K562 (cell line): ENCODE measurements at regions not wholly inside any gene's neighbourhood (a gene's known extent, or its start where the extent isn't known, plus 50 kb on each side); places are given as distances from the start of the nearest gene placed in this dataset.

ENCODE experiments used
- ATAC-seq: fragments of 200-7000 bp; cut with Tn5 transposase; 3 replicates; pipeline ENCODE4 v1.9.1; 2020; ENCODE audit warnings: moderate library complexity
- BruUV-seq: library from RNA; stranded (reverse); fragments of 400-500 nt; replicated peaks from 2 replicates; lab custom pipeline; 2021; lab: Mats Ljungman, UMichigan
- CTCF ChIA-PET: fragments of 300-600 bp; formaldehyde crosslinking; extraction: SDS; loops from one replicate; lab custom pipeline; 2021; ENCODE audit warnings: low intra/inter-chr PET ratio; lab: Yijun Ruan, JAX
- POLR2A ChIA-PET: fragments of 300-600, 350-650 bp; sonication (Branson Sonifier 250); formaldehyde crosslinking; extraction: SDS; loops from one replicate; lab custom pipeline; 2021; ENCODE audit warnings: antibody characterized with exemption, inconsistent platforms; lab: Yijun Ruan, JAX
- DNase-seq, 4 experiments: peaks; one replicate each; pipeline versions ENCODE4 v3.0.0 to v3.0.0-alpha.2; 2011 to 2018; ENCODE audit warnings: low spot score in 3 of 4, mixed read lengths in 3 of 4; ENCODE audit errors: extremely low read depth in 1 of 4
- FAIRE-seq: peaks from 2 replicates; lab custom pipeline; 2011; peaks lifted over from hg19 to GRCh38; lab: Jason Lieb, UNC
- H2AFZ ChIP-seq: 2 replicates; pipeline ENCODE4 v1.6.0; 2011; ENCODE audit warnings: low read depth, low read length, control low read depth, inconsistent platforms
- H3K27ac ChIP-seq: fragments of 200-600 bp; 3 replicates; pipeline ENCODE4 v1.8.0; 2011; ENCODE audit warnings: low read depth, mild to moderate bottlenecking, control low read depth, inconsistent platforms, low read length, moderate library complexity, mixed read lengths; ENCODE audit errors: extremely low read depth
- H3K27me3 ChIP-seq, 2 experiments: fragments of 300-600 bp in 1 of 2; 2 replicates in 1 of 2; 3 replicates in 1 of 2; pipeline versions ENCODE4 v1.6.0 to v1.8.0; 2011; ENCODE audit warnings: inconsistent platforms in 2 of 2, low read length in 2 of 2, mild to moderate bottlenecking in 1 of 2, mixed read lengths in 1 of 2, moderate library complexity in 1 of 2; ENCODE audit not compliant: control insufficient read depth in 2 of 2, insufficient read depth in 2 of 2
- H3K36me3 ChIP-seq: fragments of 300-600 bp; 3 replicates; pipeline ENCODE4 v1.8.0; 2011; ENCODE audit warnings: mild to moderate bottlenecking, low read length, inconsistent platforms; ENCODE audit not compliant: control insufficient read depth, insufficient read depth
- H3K4me1 ChIP-seq, 2 experiments: fragments of 200-600 bp in 1 of 2; replicated peaks in 1 of 2; 2 replicates in 1 of 2; 3 replicates in 1 of 2; pipeline versions ENCODE4 v1.5.1 to v1.8.0; 2011; ENCODE audit warnings: inconsistent platforms in 2 of 2, low read length in 2 of 2, mild to moderate bottlenecking in 1 of 2, mixed read lengths in 1 of 2, moderate library complexity in 1 of 2; ENCODE audit not compliant: control insufficient read depth in 2 of 2, insufficient read depth in 2 of 2
- H3K4me2 ChIP-seq: 2 replicates; pipeline ENCODE4 v1.6.1; 2011; ENCODE audit warnings: low read length, control low read depth, inconsistent platforms, mixed read lengths; ENCODE audit not compliant: insufficient read depth
- H3K4me3 ChIP-seq: fragments of 200-600 bp; sonication (generic), shearing (Covaris generic); 2 replicates; pipeline ENCODE4 v1.5.1; 2016; ENCODE audit warnings: control low read depth, inconsistent platforms
- H3K79me2 ChIP-seq: fragments of 200-600 bp; 3 replicates; pipeline ENCODE4 v1.8.0; 2011; ENCODE audit warnings: low read length, inconsistent platforms; ENCODE audit not compliant: control insufficient read depth, insufficient read depth
- H3K9ac ChIP-seq, 2 experiments: 2 replicates each; pipeline versions ENCODE4 v1.6.0 to v1.6.1; 2011; ENCODE audit warnings: low read depth in 2 of 2, low read length in 2 of 2, control low read depth in 1 of 2, inconsistent platforms in 1 of 2, mild to moderate bottlenecking in 1 of 2, mixed read lengths in 1 of 2; ENCODE audit not compliant: insufficient read depth in 1 of 2
- H3K9me1 ChIP-seq: one replicate; pipeline ENCODE4 v1.6.0; 2011; ENCODE audit warnings: inconsistent platforms, mild to moderate bottlenecking, low read length, moderate library complexity; ENCODE audit not compliant: control insufficient read depth, insufficient read depth
- H3K9me3 ChIP-seq: replicated peaks from 2 replicates; pipeline ENCODE4 v1.5.1; 2011; ENCODE audit warnings: low read depth, low read length, inconsistent platforms; ENCODE audit not compliant: control insufficient read depth, insufficient read depth
- H4K20me1 ChIP-seq: replicated peaks from 2 replicates; pipeline ENCODE4 v1.6.1; 2011; ENCODE audit warnings: low read length, inconsistent platforms, mixed read lengths; ENCODE audit not compliant: control insufficient read depth, insufficient read depth
- CBX5 ChIP-seq: IDR thresholded peaks from 2 replicates; pipeline ENCODE4 v1.6.1; 2014; ENCODE audit warnings: low read depth, borderline replicate concordance
- FOXA1 ChIP-seq: fragments of 450-650 bp; IDR thresholded peaks from 2 replicates; pipeline ENCODE4 v1.6.1; 2016; ENCODE audit warnings: mild to moderate bottlenecking, borderline replicate concordance
- GTF3C2 ChIP-seq: IDR thresholded peaks from 3 replicates; pipeline ENCODE4 v1.6.1; 2011; ENCODE audit warnings: borderline replicate concordance, mild to moderate bottlenecking, moderate library complexity; ENCODE audit not compliant: insufficient read length; ENCODE audit errors: extremely low read depth
- HDAC1 ChIP-seq, 2 experiments: fragments of 450-650 bp; IDR thresholded peaks; 2 replicates each; pipeline ENCODE4 v1.6.1; 2016 to 2017; ENCODE audit warnings: inconsistent platforms in 1 of 2, mild to moderate bottlenecking in 1 of 2, moderate library complexity in 1 of 2
- MECOM ChIP-seq: fragments of 250-450 bp; sonication (Bioruptor Pico); IDR thresholded peaks from 2 replicates; pipeline ENCODE4 v1.8.0; 2022; ENCODE audit warnings: inconsistent platforms
- MTF1 ChIP-seq: fragments of 250-450 bp; sonication (Bioruptor Pico); IDR thresholded peaks from 2 replicates; pipeline ENCODE4 v1.9.0; 2021; ENCODE audit warnings: moderate library complexity, mild to moderate bottlenecking, inconsistent platforms, borderline replicate concordance
- TBP ChIP-seq: optimal IDR thresholded peaks from 2 replicates; pipeline ENCODE3; 2011; ENCODE audit warnings: low read depth, low read length, improper control_type of control experiment
- TEAD2 ChIP-seq: fragments of 450-650 bp; IDR thresholded peaks from 2 replicates; pipeline ENCODE4 v1.6.1; 2016; ENCODE audit warnings: missing genetic modification characterization, control low read depth, missing compliant biosample characterization
- ZBTB7A ChIP-seq: IDR thresholded peaks from 2 replicates; pipeline ENCODE4 v1.6.1; 2011; ENCODE audit warnings: low read depth, mild to moderate bottlenecking, low read length, moderate library complexity, borderline replicate concordance; ENCODE audit not compliant: control insufficient read depth
- ZNF232 ChIP-seq: sonication (generic); formaldehyde crosslinking; IDR thresholded peaks from 2 replicates; pipeline ENCODE4 v1.8.0; 2022; ENCODE audit warnings: mild to moderate bottlenecking, missing genetic modification reagents
- ZNF41 ChIP-seq: fragments of 250-450 bp; sonication (Bioruptor Pico); conservative IDR thresholded peaks from 2 replicates; pipeline ENCODE4 v1.4.0; 2020; ENCODE audit warnings: mild to moderate bottlenecking
- ZNF695 ChIP-seq: fragments of 450-650 bp; formaldehyde crosslinking; IDR thresholded peaks from 2 replicates; pipeline ENCODE4 v1.4.0; 2020; ENCODE audit warnings: mild to moderate bottlenecking, moderate library complexity
- ZNF778 ChIP-seq: fragments of 450-650 bp; formaldehyde crosslinking; IDR thresholded peaks from 2 replicates; pipeline ENCODE4 v1.4.0; 2020; ENCODE audit warnings: mild to moderate bottlenecking, moderate library complexity
- WGBS: fragments of 100-300 bp; shearing (Covaris generic); methylation state at CpG from one replicate; pipeline ENCODE4 v1.1.6; 2016; ENCODE audit warnings: low coverage, mixed read lengths; ENCODE audit not compliant: insufficient coverage; ENCODE audit errors: missing lambda C conversion rate; 5-methylcytosine and 5-hydroxymethylcytosine counted together
- in situ Hi-C: fragments of 300-500 bp; cut with MboI; formaldehyde crosslinking; loops from 4 replicates; pipeline ENCODE4 v1.15.0; 2018; ENCODE audit warnings: inconsistent platforms, mixed read lengths
- intact Hi-C: fragments of 100-400 bp; cut with micrococcal nuclease; formaldehyde crosslinking; loops from 2 replicates; pipeline ENCODE4 v1.14.2; 2022
- TF ChIP-seq, protein P1 (sequence below): sonication (generic); formaldehyde crosslinking; IDR thresholded peaks from 2 replicates; pipeline ENCODE4 v1.8.1; 2023; ENCODE audit warnings: mild to moderate bottlenecking, missing genetic modification reagents

GRCh38 chr11:90380206-90380605 lies 157.4 kb upstream of the CHORDC1 start (continued):
- TF ChIP-seq, protein P1, sequence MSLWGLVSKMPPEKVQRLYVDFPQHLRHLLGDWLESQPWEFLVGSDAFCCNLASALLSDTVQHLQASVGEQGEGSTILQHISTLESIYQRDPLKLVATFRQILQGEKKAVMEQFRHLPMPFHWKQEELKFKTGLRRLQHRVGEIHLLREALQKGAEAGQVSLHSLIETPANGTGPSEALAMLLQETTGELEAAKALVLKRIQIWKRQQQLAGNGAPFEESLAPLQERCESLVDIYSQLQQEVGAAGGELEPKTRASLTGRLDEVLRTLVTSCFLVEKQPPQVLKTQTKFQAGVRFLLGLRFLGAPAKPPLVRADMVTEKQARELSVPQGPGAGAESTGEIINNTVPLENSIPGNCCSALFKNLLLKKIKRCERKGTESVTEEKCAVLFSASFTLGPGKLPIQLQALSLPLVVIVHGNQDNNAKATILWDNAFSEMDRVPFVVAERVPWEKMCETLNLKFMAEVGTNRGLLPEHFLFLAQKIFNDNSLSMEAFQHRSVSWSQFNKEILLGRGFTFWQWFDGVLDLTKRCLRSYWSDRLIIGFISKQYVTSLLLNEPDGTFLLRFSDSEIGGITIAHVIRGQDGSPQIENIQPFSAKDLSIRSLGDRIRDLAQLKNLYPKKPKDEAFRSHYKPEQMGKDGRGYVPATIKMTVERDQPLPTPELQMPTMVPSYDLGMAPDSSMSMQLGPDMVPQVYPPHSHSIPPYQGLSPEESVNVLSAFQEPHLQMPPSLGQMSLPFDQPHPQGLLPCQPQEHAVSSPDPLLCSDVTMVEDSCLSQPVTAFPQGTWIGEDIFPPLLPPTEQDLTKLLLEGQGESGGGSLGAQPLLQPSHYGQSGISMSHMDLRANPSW (CRISPR knock-in tag), result no peak
- TF ChIP-seq HDAC1 (IDR thresholded peaks at IDR 0.05) (no peak), MECOM (CRISPR knock-in tag) (no peak), MTF1 (CRISPR knock-in tag) (no peak), TBP (no peak)

DNA sequence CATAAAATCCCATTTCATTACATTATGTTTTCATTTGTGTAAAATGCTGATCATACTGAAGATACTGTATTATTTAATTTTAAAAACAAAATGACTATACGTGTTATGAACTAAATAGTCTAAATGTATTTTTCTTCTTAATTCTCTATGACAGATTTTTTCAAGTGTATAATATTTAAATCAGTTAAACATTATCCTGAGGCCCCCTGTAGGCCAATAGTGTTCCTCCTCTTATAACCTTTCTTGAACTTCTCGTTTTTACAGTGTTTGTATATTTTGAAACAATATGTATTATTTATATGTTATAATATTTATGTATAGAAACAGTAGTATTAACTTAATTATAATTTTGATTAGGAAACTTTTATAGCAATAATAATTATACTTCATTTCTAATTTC lies 151.1 kb upstream of the CHORDC1 start:
- H3K36me3 ChIP-seq, result no peaks in the 10 kb centered on the region
- no peak for ATAC-seq
- H2AFZ ChIP-seq, result no peak overlapping the region
- no peak overlapping the region for H3K4me2 ChIP-seq
- intact Hi-C loops (no loop called here), in situ Hi-C loops (no loop called here)
- CTCF ChIA-PET, result no interaction called here
- H4K20me1 ChIP-seq, result no peaks in the 10 kb centered on the region
- no peak overlapping the region for H3K9ac ChIP-seq
- DNase-seq, result no peak
- no peaks in the 10 kb centered on the region for H3K27me3 ChIP-seq
- no peaks in the 10 kb centered on the region for H3K79me2 ChIP-seq
- BruUV-seq, result no TSS peak
- WGBS, result 3% methylated on average over 2 of the region's 2 CpGs
- no peaks in the 10 kb centered on the region for H3K9me1 ChIP-seq
- 0 out of 2 replicates have a peak, but pooled peaks cover under 1% of the 10 kb centered on the region for H3K9me3 ChIP-seq
- no peak for FAIRE-seq
- H3K27ac ChIP-seq, result no peak overlapping the region
- POLR2A ChIA-PET, result no interaction called here
- H3K4me3 ChIP-seq, result no peak overlapping the region
- TF ChIP-seq ZBTB7A, result no peak
- no peak for TF ChIP-seq ZNF778 (CRISPR knock-in tag)
- no peak for TF ChIP-seq ZNF41 (CRISPR knock-in tag)
- TF ChIP-seq CBX5, result no peak
- TF ChIP-seq ZNF695 (CRISPR knock-in tag), result no peak
- TF ChIP-seq, protein P1 (CRISPR knock-in tag), result no peak
- no peak for TF ChIP-seq GTF3C2
- no peak for TF ChIP-seq ZNF232 (CRISPR knock-in tag)
- no peak for TF ChIP-seq FOXA1
- TF ChIP-seq TEAD2 (tag), result no peak
- no peaks in the 10 kb centered on the region for H3K4me1 ChIP-seq
